ENCODE measurements at regions not wholly inside any gene's neighbourhood (a gene's known extent, or its start where the extent isn't known, plus 50 kb on each side); places are given as distances from the start of the nearest gene placed in this dataset.

- TF ChIP-seq, protein P1, sequence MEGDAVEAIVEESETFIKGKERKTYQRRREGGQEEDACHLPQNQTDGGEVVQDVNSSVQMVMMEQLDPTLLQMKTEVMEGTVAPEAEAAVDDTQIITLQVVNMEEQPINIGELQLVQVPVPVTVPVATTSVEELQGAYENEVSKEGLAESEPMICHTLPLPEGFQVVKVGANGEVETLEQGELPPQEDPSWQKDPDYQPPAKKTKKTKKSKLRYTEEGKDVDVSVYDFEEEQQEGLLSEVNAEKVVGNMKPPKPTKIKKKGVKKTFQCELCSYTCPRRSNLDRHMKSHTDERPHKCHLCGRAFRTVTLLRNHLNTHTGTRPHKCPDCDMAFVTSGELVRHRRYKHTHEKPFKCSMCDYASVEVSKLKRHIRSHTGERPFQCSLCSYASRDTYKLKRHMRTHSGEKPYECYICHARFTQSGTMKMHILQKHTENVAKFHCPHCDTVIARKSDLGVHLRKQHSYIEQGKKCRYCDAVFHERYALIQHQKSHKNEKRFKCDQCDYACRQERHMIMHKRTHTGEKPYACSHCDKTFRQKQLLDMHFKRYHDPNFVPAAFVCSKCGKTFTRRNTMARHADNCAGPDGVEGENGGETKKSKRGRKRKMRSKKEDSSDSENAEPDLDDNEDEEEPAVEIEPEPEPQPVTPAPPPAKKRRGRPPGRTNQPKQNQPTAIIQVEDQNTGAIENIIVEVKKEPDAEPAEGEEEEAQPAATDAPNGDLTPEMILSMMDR (IDR thresholded peaks at IDR 0.05; ENCODE audit: poor library complexity), result no peak
- no peak for TF ChIP-seq EZH2 (IDR thresholded peaks at IDR 0.05; ENCODE audit: borderline replicate concordance)
- no peak for TF ChIP-seq EZH2phosphoT487 (IDR thresholded peaks at IDR 0.05; ENCODE audit: low read depth, severe bottlenecking, unreplicated experiment)
These were observed 916.0 kb upstream of the EYS start for GRCh38 chr6:66623050-66623449.

All from hepatocyte (in vitro differentiated cells).